Pons (tissue), 1 donor: ENCODE measurements at regions not wholly inside any gene's neighbourhood (a gene's known extent, or its start where the extent isn't known, plus 50 kb on each side); places are given as distances from the start of the nearest gene placed in this dataset.
A peak's percentile ranks its signal among the peaks of the same experiment; 100 is the strongest.
"Not testable (repeated sequence)": the region's sequence is repeated elsewhere in the genome, so short reads cannot be mapped to it uniquely, and the experiment has no call there.

ENCODE experiments used
- DNase-seq: peaks from one replicate; pipeline ENCODE4 v3.0.0-alpha.2; 2016; ENCODE audit warnings: low spot score

- DNase-seq = no peak
These were observed 2216.6 kb upstream of the WWC1 start for GRCh38 chr5:166074582-166075481.

DNA sequence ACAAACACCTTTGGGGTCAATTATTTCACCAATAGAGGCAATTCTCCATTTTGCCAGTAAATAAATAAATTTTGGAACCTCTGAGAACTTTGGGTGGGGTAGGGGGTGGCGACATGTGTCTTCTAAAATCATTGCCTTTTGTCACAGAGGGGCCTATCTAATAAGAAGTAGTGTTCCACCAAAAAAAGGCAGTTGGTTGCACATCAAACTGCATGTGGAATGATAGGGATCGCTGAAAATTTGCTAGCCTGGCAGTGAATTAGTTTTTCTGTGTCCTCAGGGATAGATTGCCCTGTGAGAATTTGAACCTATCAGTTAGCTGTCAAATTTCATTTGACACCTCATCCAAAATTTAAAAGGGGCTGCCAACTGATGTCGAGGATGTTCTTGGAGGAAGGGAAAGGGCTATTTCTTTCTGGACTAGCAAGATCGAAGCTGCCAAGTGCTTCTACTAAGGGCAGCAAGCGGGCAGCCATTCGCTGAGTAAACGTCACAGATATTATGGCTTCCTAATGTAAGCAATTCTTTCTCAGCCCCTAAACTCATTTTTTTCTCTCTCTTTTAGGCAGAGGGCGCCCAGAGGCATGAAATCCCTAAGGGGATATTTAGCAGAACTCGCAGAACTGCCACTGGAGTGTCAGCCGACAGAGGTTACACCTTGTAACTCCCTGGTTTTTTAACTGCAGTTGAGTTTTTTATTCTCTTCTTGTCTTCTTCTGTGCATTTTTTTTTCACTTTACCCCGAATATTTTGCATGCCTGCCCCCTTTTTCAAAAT, 2208.1 kb upstream of the WWC1 start:
- DNase-seq = no peak

GRCh38 chr5:166086568-166086967, 2204.9 kb upstream of the WWC1 start:
- no peak for DNase-seq

GRCh38 chr5:166088389-166089039, 2202.9 kb upstream of the WWC1 start:
- DNase-seq = no peak

GRCh38 chr5:166091931-166092330, 2199.5 kb upstream of the WWC1 start:
- DNase-seq = no peak

GRCh38 chr5:166093312-166093711, 2198.1 kb upstream of the WWC1 start:
- DNase-seq = no peak

- no peak for DNase-seq
These were observed 2188.5 kb upstream of the WWC1 start for GRCh38 chr5:166102947-166103346.

- no peak for DNase-seq
These were observed 2180.4 kb upstream of the WWC1 start for GRCh38 chr5:166111021-166111420.

GRCh38 chr5:166117072-166118066, 2174.1 kb upstream of the WWC1 start:
- no peak for DNase-seq

DNA sequence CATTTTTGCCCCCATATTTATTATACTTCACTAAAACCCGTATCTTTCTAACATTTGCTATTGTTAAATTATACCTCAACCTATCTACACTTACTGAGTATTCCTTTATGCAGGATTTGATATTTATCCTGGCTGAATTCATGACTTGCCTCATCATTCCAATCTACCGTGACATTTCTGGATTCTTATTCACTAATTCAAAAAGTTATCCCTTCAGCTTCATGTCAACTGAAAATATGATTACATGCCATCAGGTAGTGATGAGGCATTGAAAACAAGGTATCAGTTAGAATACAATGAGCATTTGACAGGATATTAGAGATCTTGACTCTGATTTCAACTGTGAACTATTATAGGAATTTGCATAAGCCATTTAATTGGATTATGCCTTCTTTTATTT, 2171.9 kb upstream of the WWC1 start:
- DNase-seq = no peak

DNA sequence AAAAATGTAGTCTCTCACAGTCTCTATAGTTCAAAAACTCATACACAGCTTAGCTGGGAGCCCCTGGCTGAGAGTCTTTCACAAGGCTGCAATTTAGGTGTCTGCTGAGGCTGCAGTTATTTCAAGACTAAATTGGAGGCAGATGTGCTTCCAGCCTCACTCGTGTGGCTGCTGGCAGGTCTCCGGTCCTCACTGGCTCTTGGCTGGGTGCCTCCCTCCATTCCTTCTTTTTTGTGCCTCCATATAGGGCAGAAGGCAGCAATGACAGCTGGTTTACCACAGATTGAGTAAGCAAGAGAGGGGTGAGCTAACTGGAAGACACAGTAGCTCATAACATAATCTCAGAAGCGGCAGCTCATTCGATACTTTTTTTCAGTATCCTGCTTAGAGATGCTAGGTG, 2167.7 kb upstream of the WWC1 start:
- DNase-seq = no peak

DNA sequence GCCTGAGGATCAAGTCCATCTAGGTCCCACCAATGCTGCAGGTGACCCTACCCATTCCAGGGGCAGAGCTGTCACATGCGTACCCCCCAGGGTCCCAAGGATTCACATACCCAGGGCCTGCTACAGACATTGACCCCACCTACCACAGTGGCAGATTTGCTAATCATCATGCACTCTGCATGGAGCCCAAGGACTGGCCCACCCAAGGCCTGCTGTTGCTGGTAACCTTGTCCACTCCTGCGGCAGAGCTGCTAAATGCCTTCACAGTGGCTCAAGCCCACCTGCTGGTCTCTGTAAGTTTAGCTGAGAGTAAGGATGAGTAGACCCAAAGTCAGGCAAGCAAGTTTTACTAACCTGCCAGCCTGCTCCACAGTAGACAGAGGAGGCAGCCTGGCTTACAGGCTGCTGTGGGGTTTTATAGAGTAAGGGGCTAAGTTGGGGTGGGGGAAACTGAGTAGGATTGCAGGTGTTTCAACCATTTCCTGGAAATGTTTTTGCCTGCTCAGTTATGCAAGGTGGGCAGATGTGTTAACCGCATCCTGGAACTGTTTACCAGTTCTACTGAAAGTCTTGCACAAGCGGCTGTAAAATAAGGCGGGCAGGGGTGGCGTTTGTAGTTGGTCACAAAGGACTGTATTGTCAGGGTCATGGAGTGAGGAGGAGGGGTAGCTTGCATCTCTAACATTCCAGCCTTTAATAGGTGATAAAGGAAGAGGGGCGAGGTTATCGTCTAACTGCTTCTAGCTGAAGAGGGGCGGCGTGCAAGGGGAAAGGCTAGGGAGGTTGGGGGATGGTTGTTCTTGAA, 2163.5 kb upstream of the WWC1 start:
- DNase-seq = no peak

- DNase-seq = not testable (repeated sequence)
These were observed 2146.3 kb upstream of the WWC1 start for GRCh38 chr5:166145107-166145506.

DNA sequence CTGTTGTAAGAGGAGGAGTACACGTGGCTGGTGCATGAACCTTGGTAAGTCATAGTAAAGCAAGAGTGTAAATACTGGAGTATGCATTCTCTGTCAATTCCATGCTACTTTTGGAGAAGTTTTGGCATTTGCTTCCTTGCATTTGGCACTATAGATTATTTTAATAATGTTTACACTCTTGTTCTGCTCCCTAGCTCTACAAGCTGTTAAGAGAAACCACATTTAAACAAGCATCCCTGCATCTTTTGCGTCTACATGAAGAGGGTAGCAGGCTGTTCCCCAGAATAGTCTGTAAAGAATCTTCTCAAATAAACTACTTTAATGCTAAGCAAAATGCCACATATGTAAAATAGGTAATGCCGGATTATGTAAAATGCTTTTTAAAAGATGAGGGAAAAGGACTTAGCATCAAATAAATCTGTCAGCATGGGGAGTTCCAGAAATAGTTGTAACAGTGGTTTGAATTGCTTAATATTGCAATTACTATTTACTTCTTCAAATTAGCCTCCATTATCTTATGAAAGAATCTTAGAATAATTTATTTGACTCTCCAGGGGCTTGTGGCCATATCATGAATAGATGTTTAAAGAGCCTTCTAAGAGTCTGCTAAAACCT, 2127.3 kb upstream of the WWC1 start:
- no peak for DNase-seq

- DNase-seq = no peak
These were observed 2125.8 kb upstream of the WWC1 start for GRCh38 chr5:166165596-166165995.

GRCh38 chr5:166166071-166166470, 2125.4 kb upstream of the WWC1 start:
- peak; percentile 27 for DNase-seq

GRCh38 chr5:166172597-166172996, 2118.8 kb upstream of the WWC1 start:
- DNase-seq = no peak

DNA sequence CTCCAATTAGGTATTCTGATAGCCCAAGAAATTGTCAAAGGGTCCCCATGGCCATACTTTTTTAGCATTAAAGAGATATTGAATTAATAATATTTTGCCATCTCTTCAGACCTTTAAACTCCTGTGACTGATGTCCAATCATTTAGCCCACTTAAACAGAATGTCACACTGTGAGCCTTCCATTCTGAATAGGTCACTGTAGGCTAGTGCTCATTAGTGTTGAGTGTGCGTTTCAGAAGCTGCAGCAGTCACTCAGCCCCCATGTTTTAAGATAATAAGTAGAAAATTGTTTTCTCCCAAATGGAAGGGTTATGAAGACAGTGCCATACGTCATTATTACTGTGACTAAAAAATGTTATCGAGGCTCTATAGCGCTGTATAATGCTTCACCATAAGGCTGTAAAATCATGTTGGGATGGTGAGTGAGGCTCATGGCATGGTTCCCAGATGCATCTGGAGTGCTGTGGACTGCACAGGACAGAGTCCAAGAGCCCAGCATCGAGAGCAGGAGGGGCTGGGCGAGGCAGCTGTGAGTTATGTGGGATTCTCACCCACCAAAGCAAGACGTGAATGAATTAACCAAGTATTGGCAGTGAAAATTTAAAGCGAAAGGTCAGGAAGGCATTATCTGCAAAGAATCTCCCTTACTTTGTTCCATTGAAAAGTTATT, 2112.9 kb upstream of the WWC1 start:
- DNase-seq = peak; percentile 19

- no peak for DNase-seq
These were observed 2106.3 kb upstream of the WWC1 start for GRCh38 chr5:166185185-166185584.
